ENCODE measurements at regions not wholly inside any gene's neighbourhood (a gene's known extent, or its start where the extent isn't known, plus 50 kb on each side); places are given as distances from the start of the nearest gene placed in this dataset.

GRCh38 chrX:138014577-138014976, 448.6 kb downstream of the ZIC3 start (continued):
- TF ChIP-seq ZBTB17 (tag by site-specific recombination; IDR thresholded peaks at IDR 0.05): no peak
- TF ChIP-seq ZNF692 (tag by site-specific recombination; IDR thresholded peaks at IDR 0.05): no peak
- TF ChIP-seq ZNF561 (tag by site-specific recombination; IDR thresholded peaks at IDR 0.05; ENCODE audit: borderline replicate concordance): no peak
- no peak for TF ChIP-seq SETDB1 (IDR thresholded peaks at IDR 0.05; ENCODE audit: insufficient read length, low read length)
- no peak for TF ChIP-seq ZNF148 (tag by site-specific recombination; IDR thresholded peaks at IDR 0.05; ENCODE audit: borderline replicate concordance)
- no peak for TF ChIP-seq HIC1 (tag by site-specific recombination; IDR thresholded peaks at IDR 0.05)
- TF ChIP-seq MEIS1 (CRISPR knock-in tag; IDR thresholded peaks at IDR 0.05; ENCODE audit: borderline replicate concordance): no peak

- no peak for TF ChIP-seq ZSCAN23 (tag by site-specific recombination; IDR thresholded peaks at IDR 0.05)
- TF ChIP-seq ZNF362 (tag by site-specific recombination; IDR thresholded peaks at IDR 0.05): no peak
- no peak for TF ChIP-seq ZFP3 (tag by site-specific recombination; IDR thresholded peaks at IDR 0.05; ENCODE audit: low read depth)
- no peak for TF ChIP-seq ZNF214 (tag by site-specific recombination; IDR thresholded peaks at IDR 0.05; ENCODE audit: borderline replicate concordance)
- no peak for TF ChIP-seq KLF10 (tag by site-specific recombination; IDR thresholded peaks at IDR 0.05)
- TF ChIP-seq TCF7L2 (IDR thresholded peaks at IDR 0.05; ENCODE audit: borderline replicate concordance, low read depth, low read length): no peak
- no peak for TF ChIP-seq ZNF433 (tag by site-specific recombination; IDR thresholded peaks at IDR 0.05; ENCODE audit: low read depth)
- TF ChIP-seq ZNF354C (tag by site-specific recombination; IDR thresholded peaks at IDR 0.05; ENCODE audit: borderline replicate concordance, low read depth): no peak
- TF ChIP-seq ZNF626 (tag by site-specific recombination; IDR thresholded peaks at IDR 0.05): no peak
- TF ChIP-seq ZNF645 (tag by site-specific recombination; IDR thresholded peaks at IDR 0.05): no peak
- no peak for TF ChIP-seq ZNF114 (tag by site-specific recombination; IDR thresholded peaks at IDR 0.05)
- no peak for TF ChIP-seq ZFP37 (tag by site-specific recombination; IDR thresholded peaks at IDR 0.05)
- TF ChIP-seq ZNF837 (tag by site-specific recombination; IDR thresholded peaks at IDR 0.05): no peak
- TF ChIP-seq OSR2 (tag by site-specific recombination; IDR thresholded peaks at IDR 0.05): no peak
- TF ChIP-seq ZEB2 (tag by site-specific recombination; IDR thresholded peaks at IDR 0.05): no peak
- no peak for TF ChIP-seq SP2 (tag by site-specific recombination; IDR thresholded peaks at IDR 0.05)
- TF ChIP-seq ZNF624 (tag by site-specific recombination; IDR thresholded peaks at IDR 0.05): no peak
- no peak overlapping the region for H3K27ac ChIP-seq (ENCODE audit: extremely low read depth, low read depth, low read length)
- H3K36me3 ChIP-seq (ENCODE audit: control insufficient read depth in 2 of 2, insufficient read depth in 1 of 2, low read length in 2 of 2): no peaks in the 10 kb centered on the region
- ChIA-PET CTCF (interaction anchor here (0.5 to 0.6 kb wide), 2 partner anchors 157 to 1429 kb away, joined by 3 read pairs; no protein-coding TSS in a partner anchor), POLR2A (no interaction called here)
- no peaks in the 10 kb centered on the region for H3K9me3 ChIP-seq (ENCODE audit: control insufficient read depth, insufficient read depth, low read depth, low read length)
- H3K4me1 ChIP-seq (ENCODE audit: control insufficient read depth, insufficient read depth, low read length): no peaks in the 10 kb centered on the region
- H3K4me3 ChIP-seq (ENCODE audit: low read depth, low read length): no peak overlapping the region
These were observed 452.3 kb downstream of the ZIC3 start for GRCh38 chrX:138018145-138018799.
